GM23338 (cell line): ENCODE measurements at regions not wholly inside any gene's neighbourhood (a gene's known extent, or its start where the extent isn't known, plus 50 kb on each side); places are given as distances from the start of the nearest gene placed in this dataset.

ENCODE experiments used
- ATAC-seq: fragments of 200-7000 bp; cut with Tn5 transposase; 3 replicates; pipeline ENCODE4 v1.9.1; 2020
- DNase-seq: peaks from one replicate; pipeline ENCODE4 v3.0.0-alpha.2; 2015; ENCODE audit warnings: low spot score
- H2AFZ ChIP-seq: fragments of 200-600 bp; sonication (generic); 2 replicates; pipeline ENCODE4 v1.8.0; 2016; ENCODE audit warnings: antibody characterized with exemption, mild to moderate bottlenecking, moderate library complexity
- H3F3A ChIP-seq: fragments of 200-600 bp; sonication (generic); replicated peaks from 2 replicates; pipeline ENCODE4 v1.8.0; 2017; ENCODE audit warnings: antibody characterized with exemption, mixed run types, low read depth
- H3K27ac ChIP-seq: fragments of 200-600 bp; sonication (generic); 2 replicates; pipeline ENCODE4 v1.6.1; 2016; ENCODE audit warnings: low read depth
- H3K27me3 ChIP-seq: fragments of 200-600 bp; sonication (generic); 2 replicates; pipeline ENCODE4 v1.8.0; 2016; ENCODE audit warnings: mild to moderate bottlenecking, mixed run types, moderate library complexity; ENCODE audit not compliant: insufficient read depth
- H3K36me3 ChIP-seq: fragments of 200-600 bp; sonication (generic); 2 replicates; pipeline ENCODE4 v1.8.0; 2016; ENCODE audit warnings: mild to moderate bottlenecking; ENCODE audit not compliant: insufficient read depth
- H3K4me1 ChIP-seq: fragments of 200-600 bp; sonication (generic); 2 replicates; pipeline ENCODE4 v1.8.0; 2016; ENCODE audit warnings: mild to moderate bottlenecking, moderate library complexity; ENCODE audit not compliant: insufficient read depth
- H3K4me2 ChIP-seq: fragments of 200-600 bp; sonication (generic); 2 replicates; pipeline ENCODE4 v1.7.1; 2017; ENCODE audit warnings: mixed run types
- H3K4me3 ChIP-seq: fragments of 200-600 bp; sonication (generic); 2 replicates; pipeline ENCODE4 v1.6.1; 2016; ENCODE audit warnings: mixed run types
- H3K79me2 ChIP-seq: fragments of 200-600 bp; sonication (generic); replicated peaks from 2 replicates; pipeline ENCODE4 v1.8.0; 2017; ENCODE audit warnings: mild to moderate bottlenecking; ENCODE audit not compliant: insufficient read depth
- H3K9me2 ChIP-seq: fragments of 200-600 bp; sonication (generic); 2 replicates; pipeline ENCODE4 v1.8.0; 2017; ENCODE audit not compliant: insufficient read depth
- H4K20me1 ChIP-seq: fragments of 200-600 bp; sonication (generic); replicated peaks from 2 replicates; pipeline ENCODE4 v1.8.0; 2017; ENCODE audit warnings: mild to moderate bottlenecking; ENCODE audit not compliant: insufficient read depth
- H3K27ac Mint-ChIP-seq: 2 replicates; pipeline ENCODE4 v1.8.0; 2020; ENCODE audit warnings: inconsistent platforms, mild to moderate bottlenecking, moderate library complexity, mixed read lengths
- H3K27me3 Mint-ChIP-seq: 3 replicates; pipeline ENCODE4 v1.8.0; 2022; ENCODE audit warnings: low read depth, mild to moderate bottlenecking, moderate library complexity, mixed read lengths, inconsistent platforms; ENCODE audit not compliant: insufficient read depth, poor library complexity
- H3K36me3 Mint-ChIP-seq: 3 replicates; pipeline ENCODE4 v1.8.0; 2021; ENCODE audit warnings: low read depth, mild to moderate bottlenecking, inconsistent platforms, moderate library complexity, mixed read lengths
- H3K4me1 Mint-ChIP-seq: 3 replicates; pipeline ENCODE4 v1.8.0; 2020; ENCODE audit warnings: mild to moderate bottlenecking, inconsistent platforms, mixed read lengths
- H3K4me3 Mint-ChIP-seq: 3 replicates; pipeline ENCODE4 v1.8.0; 2021; ENCODE audit warnings: moderate library complexity, mild to moderate bottlenecking, inconsistent platforms, mixed read lengths
- H3K9me3 Mint-ChIP-seq: 3 replicates; pipeline ENCODE4 v1.8.0; 2020; ENCODE audit warnings: moderate library complexity, mild to moderate bottlenecking, inconsistent platforms, mixed read lengths
- EZH2 ChIP-seq: fragments of 200-600 bp; sonication (generic); IDR thresholded peaks from one replicate; pipeline ENCODE4 v1.8.0; 2017; ENCODE audit warnings: antibody characterized with exemption, mild to moderate bottlenecking, low read depth; ENCODE audit not compliant: unreplicated experiment
- JUNB ChIP-seq: IDR thresholded peaks from one replicate; pipeline ENCODE4 v1.6.1; 2016; ENCODE audit warnings: antibody characterized with exemption; ENCODE audit not compliant: unreplicated experiment
- NANOG ChIP-seq: IDR thresholded peaks from 2 replicates; pipeline ENCODE4 v1.6.1; 2016; ENCODE audit warnings: antibody characterized with exemption, borderline replicate concordance
- POLR2AphosphoS5 ChIP-seq: IDR thresholded peaks from 2 replicates; pipeline ENCODE4 v1.6.1; 2016; ENCODE audit warnings: antibody characterized with exemption, low read depth
- STAT1 ChIP-seq: IDR thresholded peaks from one replicate; pipeline ENCODE4 v1.6.1; 2016; ENCODE audit warnings: antibody characterized with exemption; ENCODE audit not compliant: unreplicated experiment
- ZNF114 ChIP-seq: fragments of 250-450 bp; sonication (Bioruptor Pico); IDR thresholded peaks from 2 replicates; pipeline ENCODE4 v1.5.0; 2020; ENCODE audit warnings: mild to moderate bottlenecking, moderate library complexity
- TF ChIP-seq, protein P1 (sequence below): fragments of 250-450 bp; sonication (Bioruptor Pico); IDR thresholded peaks from 2 replicates; pipeline ENCODE4 v1.5.0; 2020; ENCODE audit warnings: mild to moderate bottlenecking, moderate library complexity
- TF ChIP-seq, protein P2 (sequence below): IDR thresholded peaks from one replicate; pipeline ENCODE4 v1.6.1; 2018; ENCODE audit warnings: antibody characterized with exemption; ENCODE audit not compliant: unreplicated experiment
- TF ChIP-seq, protein P3 (sequence below), 2 experiments: fragments of 200-600 bp in 1 of 2; sonication (generic) in 1 of 2; conservative IDR thresholded peaks; 2 replicates each; pipeline versions ENCODE4 v1.5.1 to v1.6.1; 2016 to 2017; ENCODE audit warnings: antibody characterized with exemption in 2 of 2, low read depth in 2 of 2, mild to moderate bottlenecking in 2 of 2, moderate library complexity in 1 of 2

DNA sequence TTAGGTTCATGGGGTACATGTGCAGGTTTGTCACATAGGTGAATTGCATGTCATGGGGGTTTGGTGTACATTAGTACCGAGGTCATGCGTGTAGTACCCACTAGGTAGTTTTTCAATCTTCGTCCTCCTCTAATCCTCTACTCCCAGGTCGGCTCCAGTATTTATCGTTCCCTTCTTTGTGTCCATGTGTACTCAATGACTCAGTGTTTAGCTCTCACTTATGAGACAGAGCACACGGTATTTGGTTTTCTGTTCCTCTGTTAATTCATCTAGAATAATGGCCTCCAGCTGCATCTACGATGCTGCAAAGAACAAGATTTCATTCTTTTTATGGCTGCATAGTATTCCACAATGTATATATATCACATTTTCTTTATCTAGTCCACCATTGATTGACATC is 850.9 kb upstream of the MDGA2 start:
- no peaks in the 10 kb centered on the region for H3K36me3 Mint-ChIP-seq
- Histone ChIP-seq H3K4me1 (no peaks in the 10 kb centered on the region), H3K4me3 (no peak overlapping the region), H3K79me2 (no peaks in the 10 kb centered on the region), H3F3A (no peaks in the 10 kb centered on the region), H2AFZ (no peak overlapping the region), H3K9me2 (no peaks in the 10 kb centered on the region), H3K27ac (no peak overlapping the region), H4K20me1 (no peaks in the 10 kb centered on the region), H3K27me3 (no peaks in the 10 kb centered on the region), H3K4me2 (no peak overlapping the region), H3K36me3 (no peaks in the 10 kb centered on the region)
- DNase-seq (no peak), ATAC-seq (no peak)
- no peaks in the 10 kb centered on the region for H3K9me3 Mint-ChIP-seq
- H3K4me3 Mint-ChIP-seq = no peak overlapping the region
- H3K27me3 Mint-ChIP-seq = no peaks in the 10 kb centered on the region
- TF ChIP-seq NANOG = no peak
- no peak for TF ChIP-seq POLR2AphosphoS5
- TF ChIP-seq ZNF114 (CRISPR knock-in tag) = no peak
- TF ChIP-seq, protein P1, sequence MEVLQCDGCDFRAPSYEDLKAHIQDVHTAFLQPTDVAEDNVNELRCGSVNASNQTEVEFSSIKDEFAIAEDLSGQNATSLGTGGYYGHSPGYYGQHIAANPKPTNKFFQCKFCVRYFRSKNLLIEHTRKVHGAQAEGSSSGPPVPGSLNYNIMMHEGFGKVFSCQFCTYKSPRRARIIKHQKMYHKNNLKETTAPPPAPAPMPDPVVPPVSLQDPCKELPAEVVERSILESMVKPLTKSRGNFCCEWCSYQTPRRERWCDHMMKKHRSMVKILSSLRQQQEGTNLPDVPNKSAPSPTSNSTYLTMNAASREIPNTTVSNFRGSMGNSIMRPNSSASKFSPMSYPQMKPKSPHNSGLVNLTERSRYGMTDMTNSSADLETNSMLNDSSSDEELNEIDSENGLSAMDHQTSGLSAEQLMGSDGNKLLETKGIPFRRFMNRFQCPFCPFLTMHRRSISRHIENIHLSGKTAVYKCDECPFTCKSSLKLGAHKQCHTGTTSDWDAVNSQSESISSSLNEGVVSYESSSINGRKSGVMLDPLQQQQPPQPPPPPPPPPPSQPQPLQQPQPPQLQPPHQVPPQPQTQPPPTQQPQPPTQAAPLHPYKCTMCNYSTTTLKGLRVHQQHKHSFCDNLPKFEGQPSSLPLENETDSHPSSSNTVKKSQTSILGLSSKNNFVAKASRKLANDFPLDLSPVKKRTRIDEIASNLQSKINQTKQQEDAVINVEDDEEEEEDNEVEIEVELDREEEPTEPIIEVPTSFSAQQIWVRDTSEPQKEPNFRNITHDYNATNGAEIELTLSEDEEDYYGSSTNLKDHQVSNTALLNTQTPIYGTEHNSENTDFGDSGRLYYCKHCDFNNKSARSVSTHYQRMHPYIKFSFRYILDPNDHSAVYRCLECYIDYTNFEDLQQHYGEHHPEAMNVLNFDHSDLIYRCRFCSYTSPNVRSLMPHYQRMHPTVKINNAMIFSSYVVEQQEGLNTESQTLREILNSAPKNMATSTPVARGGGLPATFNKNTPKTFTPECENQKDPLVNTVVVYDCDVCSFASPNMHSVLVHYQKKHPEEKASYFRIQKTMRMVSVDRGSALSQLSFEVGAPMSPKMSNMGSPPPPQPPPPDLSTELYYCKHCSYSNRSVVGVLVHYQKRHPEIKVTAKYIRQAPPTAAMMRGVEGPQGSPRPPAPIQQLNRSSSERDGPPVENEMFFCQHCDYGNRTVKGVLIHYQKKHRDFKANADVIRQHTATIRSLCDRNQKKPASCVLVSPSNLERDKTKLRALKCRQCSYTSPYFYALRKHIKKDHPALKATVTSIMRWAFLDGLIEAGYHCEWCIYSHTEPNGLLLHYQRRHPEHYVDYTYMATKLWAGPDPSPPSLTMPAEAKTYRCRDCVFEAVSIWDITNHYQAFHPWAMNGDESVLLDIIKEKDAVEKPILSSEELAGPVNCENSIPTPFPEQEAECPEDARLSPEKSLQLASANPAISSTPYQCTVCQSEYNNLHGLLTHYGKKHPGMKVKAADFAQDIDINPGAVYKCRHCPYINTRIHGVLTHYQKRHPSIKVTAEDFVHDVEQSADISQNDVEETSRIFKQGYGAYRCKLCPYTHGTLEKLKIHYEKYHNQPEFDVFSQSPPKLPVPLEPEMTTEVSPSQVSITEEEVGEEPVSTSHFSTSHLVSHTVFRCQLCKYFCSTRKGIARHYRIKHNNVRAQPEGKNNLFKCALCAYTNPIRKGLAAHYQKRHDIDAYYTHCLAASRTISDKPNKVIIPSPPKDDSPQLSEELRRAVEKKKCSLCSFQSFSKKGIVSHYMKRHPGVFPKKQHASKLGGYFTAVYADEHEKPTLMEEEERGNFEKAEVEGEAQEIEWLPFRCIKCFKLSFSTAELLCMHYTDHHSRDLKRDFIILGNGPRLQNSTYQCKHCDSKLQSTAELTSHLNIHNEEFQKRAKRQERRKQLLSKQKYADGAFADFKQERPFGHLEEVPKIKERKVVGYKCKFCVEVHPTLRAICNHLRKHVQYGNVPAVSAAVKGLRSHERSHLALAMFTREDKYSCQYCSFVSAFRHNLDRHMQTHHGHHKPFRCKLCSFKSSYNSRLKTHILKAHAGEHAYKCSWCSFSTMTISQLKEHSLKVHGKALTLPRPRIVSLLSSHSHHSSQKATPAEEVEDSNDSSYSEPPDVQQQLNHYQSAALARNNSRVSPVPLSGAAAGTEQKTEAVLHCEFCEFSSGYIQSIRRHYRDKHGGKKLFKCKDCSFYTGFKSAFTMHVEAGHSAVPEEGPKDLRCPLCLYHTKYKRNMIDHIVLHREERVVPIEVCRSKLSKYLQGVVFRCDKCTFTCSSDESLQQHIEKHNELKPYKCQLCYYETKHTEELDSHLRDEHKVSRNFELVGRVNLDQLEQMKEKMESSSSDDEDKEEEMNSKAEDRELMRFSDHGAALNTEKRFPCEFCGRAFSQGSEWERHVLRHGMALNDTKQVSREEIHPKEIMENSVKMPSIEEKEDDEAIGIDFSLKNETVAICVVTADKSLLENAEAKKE (CRISPR knock-in tag) = no peak
- no peak for TF ChIP-seq STAT1
- TF ChIP-seq, protein P2, sequence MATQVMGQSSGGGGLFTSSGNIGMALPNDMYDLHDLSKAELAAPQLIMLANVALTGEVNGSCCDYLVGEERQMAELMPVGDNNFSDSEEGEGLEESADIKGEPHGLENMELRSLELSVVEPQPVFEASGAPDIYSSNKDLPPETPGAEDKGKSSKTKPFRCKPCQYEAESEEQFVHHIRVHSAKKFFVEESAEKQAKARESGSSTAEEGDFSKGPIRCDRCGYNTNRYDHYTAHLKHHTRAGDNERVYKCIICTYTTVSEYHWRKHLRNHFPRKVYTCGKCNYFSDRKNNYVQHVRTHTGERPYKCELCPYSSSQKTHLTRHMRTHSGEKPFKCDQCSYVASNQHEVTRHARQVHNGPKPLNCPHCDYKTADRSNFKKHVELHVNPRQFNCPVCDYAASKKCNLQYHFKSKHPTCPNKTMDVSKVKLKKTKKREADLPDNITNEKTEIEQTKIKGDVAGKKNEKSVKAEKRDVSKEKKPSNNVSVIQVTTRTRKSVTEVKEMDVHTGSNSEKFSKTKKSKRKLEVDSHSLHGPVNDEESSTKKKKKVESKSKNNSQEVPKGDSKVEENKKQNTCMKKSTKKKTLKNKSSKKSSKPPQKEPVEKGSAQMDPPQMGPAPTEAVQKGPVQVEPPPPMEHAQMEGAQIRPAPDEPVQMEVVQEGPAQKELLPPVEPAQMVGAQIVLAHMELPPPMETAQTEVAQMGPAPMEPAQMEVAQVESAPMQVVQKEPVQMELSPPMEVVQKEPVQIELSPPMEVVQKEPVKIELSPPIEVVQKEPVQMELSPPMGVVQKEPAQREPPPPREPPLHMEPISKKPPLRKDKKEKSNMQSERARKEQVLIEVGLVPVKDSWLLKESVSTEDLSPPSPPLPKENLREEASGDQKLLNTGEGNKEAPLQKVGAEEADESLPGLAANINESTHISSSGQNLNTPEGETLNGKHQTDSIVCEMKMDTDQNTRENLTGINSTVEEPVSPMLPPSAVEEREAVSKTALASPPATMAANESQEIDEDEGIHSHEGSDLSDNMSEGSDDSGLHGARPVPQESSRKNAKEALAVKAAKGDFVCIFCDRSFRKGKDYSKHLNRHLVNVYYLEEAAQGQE = no peak
- TF ChIP-seq, protein P3, sequence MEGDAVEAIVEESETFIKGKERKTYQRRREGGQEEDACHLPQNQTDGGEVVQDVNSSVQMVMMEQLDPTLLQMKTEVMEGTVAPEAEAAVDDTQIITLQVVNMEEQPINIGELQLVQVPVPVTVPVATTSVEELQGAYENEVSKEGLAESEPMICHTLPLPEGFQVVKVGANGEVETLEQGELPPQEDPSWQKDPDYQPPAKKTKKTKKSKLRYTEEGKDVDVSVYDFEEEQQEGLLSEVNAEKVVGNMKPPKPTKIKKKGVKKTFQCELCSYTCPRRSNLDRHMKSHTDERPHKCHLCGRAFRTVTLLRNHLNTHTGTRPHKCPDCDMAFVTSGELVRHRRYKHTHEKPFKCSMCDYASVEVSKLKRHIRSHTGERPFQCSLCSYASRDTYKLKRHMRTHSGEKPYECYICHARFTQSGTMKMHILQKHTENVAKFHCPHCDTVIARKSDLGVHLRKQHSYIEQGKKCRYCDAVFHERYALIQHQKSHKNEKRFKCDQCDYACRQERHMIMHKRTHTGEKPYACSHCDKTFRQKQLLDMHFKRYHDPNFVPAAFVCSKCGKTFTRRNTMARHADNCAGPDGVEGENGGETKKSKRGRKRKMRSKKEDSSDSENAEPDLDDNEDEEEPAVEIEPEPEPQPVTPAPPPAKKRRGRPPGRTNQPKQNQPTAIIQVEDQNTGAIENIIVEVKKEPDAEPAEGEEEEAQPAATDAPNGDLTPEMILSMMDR (conservative IDR thresholded peaks at IDR 0.05; ENCODE audit: low read depth in 2 of 2) = no peak
- no peak for TF ChIP-seq EZH2
- TF ChIP-seq JUNB = no peak
- no peak overlapping the region for H3K27ac Mint-ChIP-seq
- peaks cover 2% of the 10 kb centered on the region; the same call in 2 of the 3 replicates for H3K4me1 Mint-ChIP-seq
